ENCODE measurements at regions not wholly inside any gene's neighbourhood (a gene's known extent, or its start where the extent isn't known, plus 50 kb on each side); places are given as distances from the start of the nearest gene placed in this dataset.

DNA sequence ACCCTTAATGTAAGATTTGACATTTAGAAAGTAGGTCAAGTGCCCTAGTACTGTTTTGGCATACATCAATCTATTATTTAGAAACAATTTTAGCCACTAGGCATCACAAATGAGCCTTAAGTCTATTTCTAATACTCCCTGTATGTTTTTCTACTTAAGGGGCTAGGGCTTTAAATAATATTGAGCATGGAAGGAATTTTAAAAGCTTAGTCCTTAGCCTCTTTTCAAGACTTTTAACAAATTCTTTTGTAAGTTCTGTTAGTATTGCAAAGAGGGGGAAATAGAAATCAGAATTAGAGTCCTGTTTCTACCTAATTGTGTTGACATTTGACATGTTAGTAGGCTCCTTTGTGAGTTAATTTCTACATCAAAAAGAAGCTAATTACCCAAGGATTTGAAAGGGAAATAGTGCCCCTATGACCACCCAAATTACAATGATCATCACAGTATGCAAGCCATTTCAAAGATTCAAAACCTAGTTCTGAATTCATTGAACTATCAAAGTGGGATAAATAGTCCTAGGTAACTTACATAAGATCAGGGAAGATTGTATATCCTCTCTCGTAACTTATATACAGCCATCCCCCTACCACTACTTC, 647.8 kb upstream of the ACO1 start:
- WGBS (ENCODE audit: insufficient coverage, insufficient replicate concordance, low lambda C conversion rate, missing lambda C conversion rate), result 53% methylated on average over 1 of the region's 1 CpG
- no peaks in the 10 kb centered on the region for H3K27me3 ChIP-seq (replicated peaks in 1 of 2; ENCODE audit: control insufficient read depth in 2 of 2, insufficient read depth in 2 of 2, low read length in 1 of 2)
- no peaks in the 10 kb centered on the region for H3K9me3 ChIP-seq (replicated peaks; ENCODE audit: control insufficient read depth, insufficient read depth, low read length)
- POLR2A ChIA-PET, result no interaction called here
- no peaks in the 10 kb centered on the region for H3K4me1 ChIP-seq (ENCODE audit: control insufficient read depth, insufficient read depth, low read length)
- H3K4me3 ChIP-seq, result no peak overlapping the region
- H3K36me3 ChIP-seq (ENCODE audit: control insufficient read depth in 2 of 2, insufficient read depth in 2 of 2, low read length in 1 of 2), result no peaks in the 10 kb centered on the region
- TF ChIP-seq KDM1A (IDR thresholded peaks at IDR 0.05; ENCODE audit: borderline replicate concordance) (no peak), GABPA (IDR thresholded peaks at IDR 0.05; ENCODE audit: low read depth) (no peak), NFYA (IDR thresholded peaks at IDR 0.05; ENCODE audit: borderline replicate concordance, low read depth, low read length) (no peak), SRF (IDR thresholded peaks at IDR 0.05; ENCODE audit: low read depth in 2 of 2, low read length in 2 of 2) (no peak), POLR2AphosphoS5 (IDR thresholded peaks at IDR 0.05; ENCODE audit: low read length) (no peak), DPF2 (IDR thresholded peaks at IDR 0.05) (no peak), JUNB (IDR thresholded peaks at IDR 0.05) (no peak), ZBED1 (IDR thresholded peaks at IDR 0.05; ENCODE audit: borderline replicate concordance) (no peak), RAD21 (IDR thresholded peaks at IDR 0.05; ENCODE audit: insufficient read depth, low read depth, low read length) (no peak), ZNF217 (IDR thresholded peaks at IDR 0.05) (no peak)
- TF ChIP-seq, protein P1, sequence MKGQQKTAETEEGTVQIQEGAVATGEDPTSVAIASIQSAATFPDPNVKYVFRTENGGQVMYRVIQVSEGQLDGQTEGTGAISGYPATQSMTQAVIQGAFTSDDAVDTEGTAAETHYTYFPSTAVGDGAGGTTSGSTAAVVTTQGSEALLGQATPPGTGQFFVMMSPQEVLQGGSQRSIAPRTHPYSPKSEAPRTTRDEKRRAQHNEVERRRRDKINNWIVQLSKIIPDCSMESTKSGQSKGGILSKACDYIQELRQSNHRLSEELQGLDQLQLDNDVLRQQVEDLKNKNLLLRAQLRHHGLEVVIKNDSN (IDR thresholded peaks at IDR 0.05; ENCODE audit: borderline replicate concordance, extremely low read length, insufficient read depth, low read depth, low read length), result no peak
- TF ChIP-seq, protein P2, sequence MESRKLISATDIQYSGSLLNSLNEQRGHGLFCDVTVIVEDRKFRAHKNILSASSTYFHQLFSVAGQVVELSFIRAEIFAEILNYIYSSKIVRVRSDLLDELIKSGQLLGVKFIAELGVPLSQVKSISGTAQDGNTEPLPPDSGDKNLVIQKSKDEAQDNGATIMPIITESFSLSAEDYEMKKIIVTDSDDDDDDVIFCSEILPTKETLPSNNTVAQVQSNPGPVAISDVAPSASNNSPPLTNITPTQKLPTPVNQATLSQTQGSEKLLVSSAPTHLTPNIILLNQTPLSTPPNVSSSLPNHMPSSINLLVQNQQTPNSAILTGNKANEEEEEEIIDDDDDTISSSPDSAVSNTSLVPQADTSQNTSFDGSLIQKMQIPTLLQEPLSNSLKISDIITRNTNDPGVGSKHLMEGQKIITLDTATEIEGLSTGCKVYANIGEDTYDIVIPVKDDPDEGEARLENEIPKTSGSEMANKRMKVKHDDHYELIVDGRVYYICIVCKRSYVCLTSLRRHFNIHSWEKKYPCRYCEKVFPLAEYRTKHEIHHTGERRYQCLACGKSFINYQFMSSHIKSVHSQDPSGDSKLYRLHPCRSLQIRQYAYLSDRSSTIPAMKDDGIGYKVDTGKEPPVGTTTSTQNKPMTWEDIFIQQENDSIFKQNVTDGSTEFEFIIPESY (IDR thresholded peaks at IDR 0.05), result no peak
- TF ChIP-seq, protein P3, sequence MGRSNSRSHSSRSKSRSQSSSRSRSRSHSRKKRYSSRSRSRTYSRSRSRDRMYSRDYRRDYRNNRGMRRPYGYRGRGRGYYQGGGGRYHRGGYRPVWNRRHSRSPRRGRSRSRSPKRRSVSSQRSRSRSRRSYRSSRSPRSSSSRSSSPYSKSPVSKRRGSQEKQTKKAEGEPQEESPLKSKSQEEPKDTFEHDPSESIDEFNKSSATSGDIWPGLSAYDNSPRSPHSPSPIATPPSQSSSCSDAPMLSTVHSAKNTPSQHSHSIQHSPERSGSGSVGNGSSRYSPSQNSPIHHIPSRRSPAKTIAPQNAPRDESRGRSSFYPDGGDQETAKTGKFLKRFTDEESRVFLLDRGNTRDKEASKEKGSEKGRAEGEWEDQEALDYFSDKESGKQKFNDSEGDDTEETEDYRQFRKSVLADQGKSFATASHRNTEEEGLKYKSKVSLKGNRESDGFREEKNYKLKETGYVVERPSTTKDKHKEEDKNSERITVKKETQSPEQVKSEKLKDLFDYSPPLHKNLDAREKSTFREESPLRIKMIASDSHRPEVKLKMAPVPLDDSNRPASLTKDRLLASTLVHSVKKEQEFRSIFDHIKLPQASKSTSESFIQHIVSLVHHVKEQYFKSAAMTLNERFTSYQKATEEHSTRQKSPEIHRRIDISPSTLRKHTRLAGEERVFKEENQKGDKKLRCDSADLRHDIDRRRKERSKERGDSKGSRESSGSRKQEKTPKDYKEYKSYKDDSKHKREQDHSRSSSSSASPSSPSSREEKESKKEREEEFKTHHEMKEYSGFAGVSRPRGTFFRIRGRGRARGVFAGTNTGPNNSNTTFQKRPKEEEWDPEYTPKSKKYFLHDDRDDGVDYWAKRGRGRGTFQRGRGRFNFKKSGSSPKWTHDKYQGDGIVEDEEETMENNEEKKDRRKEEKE (IDR thresholded peaks at IDR 0.05), result no peak
- H3K9ac ChIP-seq (ENCODE audit: control insufficient read depth, insufficient read depth, low read length), result no peak overlapping the region
- in situ Hi-C loops (cut with MboI) (no loop called here), intact Hi-C loops (cut with micrococcal nuclease; ENCODE audit: unreplicated experiment) (no loop called here)
- DNase-seq (ENCODE audit: low read depth, low spot score) (no peak), ATAC-seq (no peak), FAIRE-seq (no peak)
- no peak overlapping the region for H3K27ac ChIP-seq (ENCODE audit: control insufficient read depth, insufficient read depth)
- H2AFZ ChIP-seq (ENCODE audit: control insufficient read depth, low read depth, low read length), result no peak overlapping the region
- RAD21 ChIA-PET (ENCODE audit: unreplicated experiment), result no interaction called here
- SMC1A ChIA-PET (ENCODE audit: uncharacterized antibody, unreplicated experiment), result no interaction called here
- CTCF ChIA-PET, result no interaction called here
- no peaks in the 10 kb centered on the region for H4K20me1 ChIP-seq (ENCODE audit: control insufficient read depth, insufficient read depth)
- BruUV-seq (replicated peaks), result no TSS peak
- no peaks in the 10 kb centered on the region for H3K79me2 ChIP-seq (ENCODE audit: control insufficient read depth, insufficient read depth, low read length)
- H3K4me2 ChIP-seq (ENCODE audit: control insufficient read depth, insufficient read depth), result no peak overlapping the region
